DND-41 (cell line): ENCODE measurements at regions not wholly inside any gene's neighbourhood (a gene's known extent, or its start where the extent isn't known, plus 50 kb on each side); places are given as distances from the start of the nearest gene placed in this dataset.

Experiments
- ATAC-seq: fragments of 200-7000 bp; cut with Tn5 transposase; 3 replicates; pipeline ENCODE4 v1.9.1; 2021; ENCODE audit warnings: low read depth; ENCODE audit not compliant: insufficient read depth
- DNase-seq: peaks from one replicate; pipeline ENCODE4 v3.0.0-alpha.2; 2020
- H2AFZ ChIP-seq: 2 replicates; pipeline ENCODE4 v1.6.0; 2012; ENCODE audit warnings: low read depth, low read length
- H3K27ac ChIP-seq: 2 replicates; pipeline ENCODE4 v1.5.1; 2012; ENCODE audit warnings: low read length, inconsistent platforms
- H3K27me3 ChIP-seq: fragments of 200-600 bp; sonication (generic); 2 replicates; pipeline ENCODE4 v1.6.0; 2012; ENCODE audit warnings: low read length, mild to moderate bottlenecking, inconsistent platforms; ENCODE audit not compliant: insufficient read depth, poor library complexity
- H3K36me3 ChIP-seq: 2 replicates; pipeline ENCODE4 v1.5.1; 2012; ENCODE audit warnings: low read length, inconsistent platforms; ENCODE audit not compliant: insufficient read depth
- H3K4me1 ChIP-seq: 2 replicates; pipeline ENCODE4 v1.5.1; 2012; ENCODE audit warnings: mild to moderate bottlenecking, low read length; ENCODE audit not compliant: insufficient read depth
- H3K4me2 ChIP-seq: 2 replicates; pipeline ENCODE4 v1.6.0; 2012; ENCODE audit warnings: mild to moderate bottlenecking, moderate library complexity, low read length, inconsistent platforms; ENCODE audit not compliant: insufficient read depth
- H3K4me3 ChIP-seq, 2 experiments: fragments of 200-600 bp in 1 of 2; shearing (Covaris generic) in 1 of 2; 2 replicates each; pipeline ENCODE4 v1.5.1; 2012 to 2016; ENCODE audit warnings: inconsistent platforms in 2 of 2, low read length in 2 of 2, mild to moderate bottlenecking in 2 of 2, low read depth in 1 of 2, moderate library complexity in 1 of 2
- H3K79me2 ChIP-seq: 2 replicates; pipeline ENCODE4 v1.6.0; 2012; ENCODE audit warnings: low read length, inconsistent platforms; ENCODE audit not compliant: insufficient read depth
- H3K9ac ChIP-seq: 2 replicates; pipeline ENCODE4 v1.6.0; 2012; ENCODE audit warnings: low read depth, mild to moderate bottlenecking, inconsistent platforms, low read length, moderate library complexity
- H3K9me3 ChIP-seq: 2 replicates; pipeline ENCODE4 v1.5.1; 2012; ENCODE audit warnings: low read length, moderate library complexity, mild to moderate bottlenecking, inconsistent platforms; ENCODE audit not compliant: insufficient read depth, severe bottlenecking
- H4K20me1 ChIP-seq: 2 replicates; pipeline ENCODE4 v1.6.0; 2012; ENCODE audit warnings: low read length; ENCODE audit not compliant: insufficient read depth
- EZH2 ChIP-seq: IDR thresholded peaks from 3 replicates; pipeline ENCODE4 v1.6.1; 2012; ENCODE audit warnings: borderline replicate concordance, low read depth, mild to moderate bottlenecking, moderate library complexity, low read length, inconsistent platforms; ENCODE audit not compliant: severe bottlenecking
- TF ChIP-seq, protein P1 (sequence below): IDR thresholded peaks from 2 replicates; pipeline ENCODE4 v1.5.1; 2012; ENCODE audit warnings: borderline replicate concordance, low read length, moderate library complexity, mild to moderate bottlenecking; ENCODE audit not compliant: poor library complexity, severe bottlenecking; ENCODE audit errors: extremely low read depth

DNA sequence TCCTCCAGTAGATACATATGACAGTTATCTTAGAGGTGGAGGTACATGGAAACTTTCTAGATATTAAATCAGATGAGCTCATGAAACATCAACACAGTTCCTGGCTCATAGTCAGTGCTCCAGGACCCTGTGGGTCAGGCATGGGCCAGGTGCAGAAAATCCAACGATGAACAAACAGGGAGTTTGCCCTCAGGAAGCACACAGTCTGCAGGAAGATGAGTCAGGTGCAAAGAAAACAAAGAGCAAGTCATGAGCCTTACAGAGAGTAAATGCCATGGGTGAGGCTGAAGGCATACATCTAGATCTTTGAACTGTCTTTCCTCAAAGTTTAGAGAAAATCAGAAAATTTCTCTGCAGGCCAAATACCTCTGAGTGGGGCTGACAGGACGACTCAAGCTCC is 184.2 kb upstream of the TPM1 start:
- ATAC-seq: no peak

DNA sequence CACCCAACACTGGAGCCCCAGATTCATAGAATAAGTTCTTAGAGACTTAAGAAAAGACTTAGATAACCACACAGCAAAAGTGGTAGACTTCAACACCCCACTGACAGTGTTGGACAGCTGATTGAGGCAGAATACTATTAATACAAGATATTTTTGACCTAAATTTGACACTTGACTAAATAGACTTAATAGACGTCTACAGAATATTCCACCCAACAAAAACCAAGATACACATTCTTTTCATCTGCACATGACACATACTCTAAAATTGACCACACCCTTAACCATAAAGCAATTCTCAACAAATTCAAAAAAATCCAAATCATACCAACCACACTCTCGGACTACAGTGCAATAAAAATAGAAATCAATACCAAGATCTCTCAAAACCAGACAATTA is 179.8 kb upstream of the TPM1 start:
- DNase-seq (no peak), ATAC-seq (no peak)
- H2AFZ ChIP-seq: no peak overlapping the region
- H3K4me1 ChIP-seq: no peaks in the 10 kb centered on the region
- H3K4me3 ChIP-seq: no peak overlapping the region
- H3K27me3 ChIP-seq: peaks cover 6% of the 10 kb centered on the region
- no peak overlapping the region for H3K9ac ChIP-seq
- no peaks in the 10 kb centered on the region for H3K9me3 ChIP-seq
- no peak for TF ChIP-seq EZH2
- TF ChIP-seq, protein P1, sequence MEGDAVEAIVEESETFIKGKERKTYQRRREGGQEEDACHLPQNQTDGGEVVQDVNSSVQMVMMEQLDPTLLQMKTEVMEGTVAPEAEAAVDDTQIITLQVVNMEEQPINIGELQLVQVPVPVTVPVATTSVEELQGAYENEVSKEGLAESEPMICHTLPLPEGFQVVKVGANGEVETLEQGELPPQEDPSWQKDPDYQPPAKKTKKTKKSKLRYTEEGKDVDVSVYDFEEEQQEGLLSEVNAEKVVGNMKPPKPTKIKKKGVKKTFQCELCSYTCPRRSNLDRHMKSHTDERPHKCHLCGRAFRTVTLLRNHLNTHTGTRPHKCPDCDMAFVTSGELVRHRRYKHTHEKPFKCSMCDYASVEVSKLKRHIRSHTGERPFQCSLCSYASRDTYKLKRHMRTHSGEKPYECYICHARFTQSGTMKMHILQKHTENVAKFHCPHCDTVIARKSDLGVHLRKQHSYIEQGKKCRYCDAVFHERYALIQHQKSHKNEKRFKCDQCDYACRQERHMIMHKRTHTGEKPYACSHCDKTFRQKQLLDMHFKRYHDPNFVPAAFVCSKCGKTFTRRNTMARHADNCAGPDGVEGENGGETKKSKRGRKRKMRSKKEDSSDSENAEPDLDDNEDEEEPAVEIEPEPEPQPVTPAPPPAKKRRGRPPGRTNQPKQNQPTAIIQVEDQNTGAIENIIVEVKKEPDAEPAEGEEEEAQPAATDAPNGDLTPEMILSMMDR: no peak
- no peaks in the 10 kb centered on the region for H3K79me2 ChIP-seq
- no peak overlapping the region for H3K4me2 ChIP-seq
- H4K20me1 ChIP-seq: no peaks in the 10 kb centered on the region
- no peak overlapping the region for H3K27ac ChIP-seq
- no peaks in the 10 kb centered on the region for H3K36me3 ChIP-seq

More for the DNA sequence above, 184.2 kb upstream of the TPM1 start:
- H3K4me3 ChIP-seq: no peak overlapping the region
- no peak for DNase-seq
- H3K4me1 ChIP-seq: no peaks in the 10 kb centered on the region
- H4K20me1 ChIP-seq: no peaks in the 10 kb centered on the region
- H3K27me3 ChIP-seq: no peaks in the 10 kb centered on the region
- no peak overlapping the region for H3K27ac ChIP-seq
- no peaks in the 10 kb centered on the region for H3K36me3 ChIP-seq
- H2AFZ ChIP-seq: no peak overlapping the region
- no peaks in the 10 kb centered on the region for H3K9me3 ChIP-seq
- H3K4me2 ChIP-seq: no peak overlapping the region
- no peaks in the 10 kb centered on the region for H3K79me2 ChIP-seq
- no peak overlapping the region for H3K9ac ChIP-seq
- no peak for TF ChIP-seq EZH2

DNA sequence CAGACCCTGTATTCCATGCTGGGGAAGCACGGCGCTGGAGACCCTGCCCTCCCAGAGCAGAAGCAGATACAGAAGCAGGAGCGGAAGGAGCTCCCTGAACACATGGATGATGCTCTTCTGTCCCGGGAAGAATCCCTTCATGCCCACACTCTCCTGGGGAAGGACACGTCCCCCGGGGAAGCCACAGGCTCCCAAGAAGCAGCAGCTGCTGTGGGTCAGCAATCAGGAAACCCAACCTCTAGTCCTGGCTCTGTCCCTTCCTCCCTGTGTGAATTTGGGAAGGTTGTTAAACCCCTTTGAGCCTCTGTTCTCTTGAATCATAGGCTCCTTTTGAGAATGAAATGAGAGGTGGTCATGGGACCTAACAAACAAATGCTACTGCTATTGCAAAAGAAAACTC is 176.2 kb upstream of the TPM1 start:
- no peak overlapping the region for H2AFZ ChIP-seq

DNA sequence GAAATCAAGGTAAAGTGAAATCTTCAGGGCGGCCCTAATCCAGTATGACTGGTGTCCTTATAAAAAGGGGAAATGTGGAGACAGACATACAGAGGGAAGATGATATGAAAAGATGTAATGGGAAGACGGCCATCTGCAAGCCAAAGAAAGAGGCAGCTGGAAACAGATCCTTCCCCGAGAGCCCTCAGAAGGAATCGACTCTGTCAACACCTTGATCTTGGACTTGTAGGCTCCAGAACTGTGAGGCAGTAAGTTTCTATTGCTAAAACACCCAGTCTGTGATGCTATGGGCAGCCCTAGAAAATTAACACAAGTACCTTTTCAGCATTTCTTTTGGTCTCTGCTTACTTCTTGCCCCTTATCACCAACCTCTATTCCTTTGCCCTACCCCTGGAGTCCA is 174.7 kb upstream of the TPM1 start:
- H3K4me2 ChIP-seq: no peak overlapping the region
- H3K27ac ChIP-seq: no peak overlapping the region
- no peaks in the 10 kb centered on the region for H3K79me2 ChIP-seq
- H3K27me3 ChIP-seq: peaks cover 6% of the 10 kb centered on the region
- H3K9ac ChIP-seq: no peak overlapping the region
- no peaks in the 10 kb centered on the region for H3K9me3 ChIP-seq
- H4K20me1 ChIP-seq: no peaks in the 10 kb centered on the region
- no peak for ATAC-seq
- no peak overlapping the region for H3K4me3 ChIP-seq
- H3K4me1 ChIP-seq: no peaks in the 10 kb centered on the region
- TF ChIP-seq, protein P1: no peak
- no peak for TF ChIP-seq EZH2
- DNase-seq: no peak
- no peak overlapping the region for H2AFZ ChIP-seq
- no peaks in the 10 kb centered on the region for H3K36me3 ChIP-seq

More for the DNA sequence above, 176.2 kb upstream of the TPM1 start:
- TF ChIP-seq, protein P1: no peak
- no peak for TF ChIP-seq EZH2
- Histone ChIP-seq H3K9me3 (no peaks in the 10 kb centered on the region), H3K4me1 (no peaks in the 10 kb centered on the region), H3K9ac (no peak overlapping the region), H4K20me1 (no peaks in the 10 kb centered on the region), H3K4me2 (no peak overlapping the region), H3K36me3 (no peaks in the 10 kb centered on the region), H3K79me2 (no peaks in the 10 kb centered on the region), H3K27me3 (peaks cover 6% of the 10 kb centered on the region), H3K4me3 (no peak overlapping the region), H3K27ac (no peak overlapping the region)
- DNase-seq (no peak), ATAC-seq (no peak)
